ENCODE measurements at regions not wholly inside any gene's neighbourhood (a gene's known extent, or its start where the extent isn't known, plus 50 kb on each side); places are given as distances from the start of the nearest gene placed in this dataset.

DNA sequence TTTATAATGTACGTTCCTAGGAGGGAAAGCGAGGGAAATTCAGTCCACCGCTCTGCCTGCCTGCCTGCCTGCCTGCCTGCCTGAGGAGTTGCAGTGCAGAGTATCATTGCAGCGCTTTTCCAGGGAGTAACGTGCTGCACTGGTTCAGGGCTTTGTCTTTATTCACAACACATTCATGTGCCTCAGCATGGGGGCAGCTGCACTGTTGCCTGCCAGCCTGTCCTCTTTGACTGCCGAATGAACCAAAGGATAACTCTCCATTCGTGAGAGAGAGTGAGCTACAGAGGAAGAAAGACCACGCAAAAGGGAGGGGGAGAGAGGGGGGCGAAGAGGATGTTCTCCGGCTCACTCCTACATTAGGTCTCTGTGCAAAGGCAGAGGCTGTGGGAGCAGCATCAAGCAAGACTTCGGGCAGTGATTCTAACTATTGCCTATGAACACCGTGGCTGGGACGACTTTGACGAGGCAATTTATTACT, 791.2 kb downstream of the MAT2B start:
- DNase-seq (no peak), ATAC-seq (no peak)
- intact Hi-C loops (cut with DNase I) = no loop called here
- H3K27me3 ChIP-seq = no peaks in the 10 kb centered on the region
- H3K4me1 ChIP-seq = no peaks in the 10 kb centered on the region
- H3K27ac ChIP-seq = no peak overlapping the region
- H3K9me3 ChIP-seq = no peaks in the 10 kb centered on the region
- WGBS (ENCODE audit: insufficient coverage, low coverage, low lambda C conversion rate, missing lambda C conversion rate) = 14% methylated on average over 12 of the region's 14 CpGs
- H3K4me3 ChIP-seq = no peak overlapping the region
- H3K36me3 ChIP-seq = no peaks in the 10 kb centered on the region
- TF ChIP-seq, protein P1, sequence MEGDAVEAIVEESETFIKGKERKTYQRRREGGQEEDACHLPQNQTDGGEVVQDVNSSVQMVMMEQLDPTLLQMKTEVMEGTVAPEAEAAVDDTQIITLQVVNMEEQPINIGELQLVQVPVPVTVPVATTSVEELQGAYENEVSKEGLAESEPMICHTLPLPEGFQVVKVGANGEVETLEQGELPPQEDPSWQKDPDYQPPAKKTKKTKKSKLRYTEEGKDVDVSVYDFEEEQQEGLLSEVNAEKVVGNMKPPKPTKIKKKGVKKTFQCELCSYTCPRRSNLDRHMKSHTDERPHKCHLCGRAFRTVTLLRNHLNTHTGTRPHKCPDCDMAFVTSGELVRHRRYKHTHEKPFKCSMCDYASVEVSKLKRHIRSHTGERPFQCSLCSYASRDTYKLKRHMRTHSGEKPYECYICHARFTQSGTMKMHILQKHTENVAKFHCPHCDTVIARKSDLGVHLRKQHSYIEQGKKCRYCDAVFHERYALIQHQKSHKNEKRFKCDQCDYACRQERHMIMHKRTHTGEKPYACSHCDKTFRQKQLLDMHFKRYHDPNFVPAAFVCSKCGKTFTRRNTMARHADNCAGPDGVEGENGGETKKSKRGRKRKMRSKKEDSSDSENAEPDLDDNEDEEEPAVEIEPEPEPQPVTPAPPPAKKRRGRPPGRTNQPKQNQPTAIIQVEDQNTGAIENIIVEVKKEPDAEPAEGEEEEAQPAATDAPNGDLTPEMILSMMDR (IDR thresholded peaks at IDR 0.05) = no peak
- TF ChIP-seq POLR2A (IDR thresholded peaks at IDR 0.05) = no peak

DNA sequence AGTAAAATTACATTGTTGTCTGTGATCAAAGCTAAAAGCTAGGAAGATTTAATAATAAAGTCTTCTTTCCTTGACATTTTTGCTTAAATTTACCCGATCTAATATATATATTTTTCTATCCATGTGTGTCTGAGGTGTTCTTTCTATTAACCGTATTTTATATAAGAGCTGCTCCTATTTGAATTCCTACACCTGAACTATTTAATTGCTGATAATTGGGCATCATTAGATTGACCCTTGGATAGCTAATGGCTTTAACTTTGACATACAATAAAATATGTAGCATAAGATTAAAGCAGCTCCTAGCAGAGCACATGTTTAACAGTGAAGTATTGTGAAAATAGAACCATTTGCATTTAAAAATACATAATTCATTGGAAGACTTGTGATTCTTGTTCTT, 792.7 kb downstream of the MAT2B start:
- Histone ChIP-seq H3K27ac (no peak overlapping the region), H3K9me3 (no peaks in the 10 kb centered on the region), H3K36me3 (no peaks in the 10 kb centered on the region), H3K27me3 (no peaks in the 10 kb centered on the region), H3K4me3 (no peak overlapping the region), H3K4me1 (no peaks in the 10 kb centered on the region)
- TF ChIP-seq, protein P1 (IDR thresholded peaks at IDR 0.05) = no peak
- no peak for TF ChIP-seq POLR2A (IDR thresholded peaks at IDR 0.05)
- WGBS (ENCODE audit: insufficient coverage, low coverage, low lambda C conversion rate, missing lambda C conversion rate) = 40% methylated on average over 2 of the region's 2 CpGs
- intact Hi-C loops (cut with DNase I) = no loop called here
- DNase-seq = no peak
- ATAC-seq = no peak

DNA sequence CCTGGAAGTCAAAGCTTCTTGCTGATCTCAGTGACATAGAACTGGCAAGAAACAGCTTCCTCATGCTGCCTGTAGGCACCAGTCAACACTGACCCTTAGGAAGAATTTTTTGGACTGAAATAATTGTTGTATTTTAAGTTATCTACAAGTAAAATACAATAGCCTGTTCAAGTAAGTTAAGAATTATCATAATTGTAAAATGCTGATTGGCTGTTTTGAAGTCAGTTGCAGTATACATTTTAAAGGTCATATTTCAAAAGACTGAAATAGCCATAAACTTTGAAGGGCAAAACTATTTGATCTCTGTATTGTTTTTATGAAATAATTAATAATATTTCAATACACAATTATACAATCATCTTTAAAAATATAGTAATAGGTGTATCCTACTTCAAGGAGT, 794.9 kb downstream of the MAT2B start:
- H3K4me1 ChIP-seq = no peaks in the 10 kb centered on the region
- no peaks in the 10 kb centered on the region for H3K36me3 ChIP-seq
- no peak for DNase-seq
- TF ChIP-seq, protein P1 (IDR thresholded peaks at IDR 0.05) = no peak
- no peak for TF ChIP-seq POLR2A (IDR thresholded peaks at IDR 0.05)
- H3K4me3 ChIP-seq = no peak overlapping the region
- H3K9me3 ChIP-seq = no peaks in the 10 kb centered on the region
- intact Hi-C loops (cut with DNase I) = no loop called here
- H3K27me3 ChIP-seq = no peaks in the 10 kb centered on the region
- no peak for ATAC-seq
- H3K27ac ChIP-seq = no peak overlapping the region

DNA sequence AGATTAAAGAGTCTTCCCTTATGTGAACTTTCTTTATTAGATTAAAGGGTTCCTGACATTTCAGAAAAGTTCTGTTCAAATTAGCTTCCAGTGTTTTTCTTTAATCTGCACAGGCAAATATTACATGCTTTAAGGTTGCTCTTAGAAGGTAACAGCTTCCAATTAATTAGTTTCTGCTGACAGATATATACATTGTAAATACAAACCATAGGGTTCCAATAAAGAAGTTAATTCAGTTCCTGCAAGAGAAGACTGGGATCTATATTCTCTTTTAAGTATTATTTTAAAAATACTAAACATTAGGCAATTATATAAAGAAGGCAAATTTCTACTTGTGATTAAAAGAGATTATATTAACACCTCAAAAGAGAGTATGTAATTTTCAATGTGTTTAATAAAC, 795.7 kb downstream of the MAT2B start:
- Histone ChIP-seq H3K9me3 (no peaks in the 10 kb centered on the region), H3K36me3 (no peaks in the 10 kb centered on the region), H3K27me3 (no peaks in the 10 kb centered on the region), H3K27ac (no peak overlapping the region), H3K4me3 (no peak overlapping the region), H3K4me1 (no peaks in the 10 kb centered on the region)
- no peak for ATAC-seq
- no peak for TF ChIP-seq POLR2A (IDR thresholded peaks at IDR 0.05)
- TF ChIP-seq, protein P1 (IDR thresholded peaks at IDR 0.05) = no peak
- intact Hi-C loops (cut with DNase I) = no loop called here
- DNase-seq = no peak

DNA sequence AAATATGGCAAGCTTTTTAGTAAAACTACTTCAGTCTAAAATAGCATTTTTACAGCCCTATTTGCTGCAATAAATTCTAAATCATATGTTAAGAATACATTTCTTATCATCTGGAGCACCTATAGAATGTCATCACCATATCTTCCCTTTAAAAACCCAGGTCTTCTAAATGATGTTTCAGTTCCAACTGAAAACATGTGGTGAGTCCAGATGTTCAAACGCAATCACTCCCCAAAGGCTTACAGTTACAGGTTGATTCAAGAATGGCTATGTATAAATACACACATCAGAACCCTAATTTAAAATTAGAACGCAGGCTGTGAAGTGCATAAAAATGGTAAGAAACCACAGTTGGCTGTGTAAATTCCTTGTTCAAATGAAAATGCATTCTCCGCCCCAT, 796.3 kb downstream of the MAT2B start:
- DNase-seq (no peak), ATAC-seq (no peak)
- intact Hi-C loops (cut with DNase I) = no loop called here
- no peak overlapping the region for H3K4me3 ChIP-seq
- no peaks in the 10 kb centered on the region for H3K9me3 ChIP-seq
- H3K4me1 ChIP-seq = no peaks in the 10 kb centered on the region
- no peaks in the 10 kb centered on the region for H3K27me3 ChIP-seq
- WGBS (ENCODE audit: insufficient coverage, low coverage, low lambda C conversion rate, missing lambda C conversion rate) = 58% methylated on average over 3 of the region's 3 CpGs
- no peak for TF ChIP-seq POLR2A (IDR thresholded peaks at IDR 0.05)
- TF ChIP-seq, protein P1 (IDR thresholded peaks at IDR 0.05) = no peak
- H3K27ac ChIP-seq = no peak overlapping the region
- no peaks in the 10 kb centered on the region for H3K36me3 ChIP-seq
